NCI-H2227 (cell line): ENCODE measurements at regions not wholly inside any gene's neighbourhood (a gene's known extent, or its start where the extent isn't known, plus 50 kb on each side); places are given as distances from the start of the nearest gene placed in this dataset.
A peak's percentile ranks its signal among the peaks of the same experiment; 100 is the strongest.

Experiments used
- DNase-seq: peaks from one replicate; lab custom pipeline; 2025; ENCODE audit not compliant: unreplicated experiment; lab: John Stamatoyannopoulos, UW

DNA sequence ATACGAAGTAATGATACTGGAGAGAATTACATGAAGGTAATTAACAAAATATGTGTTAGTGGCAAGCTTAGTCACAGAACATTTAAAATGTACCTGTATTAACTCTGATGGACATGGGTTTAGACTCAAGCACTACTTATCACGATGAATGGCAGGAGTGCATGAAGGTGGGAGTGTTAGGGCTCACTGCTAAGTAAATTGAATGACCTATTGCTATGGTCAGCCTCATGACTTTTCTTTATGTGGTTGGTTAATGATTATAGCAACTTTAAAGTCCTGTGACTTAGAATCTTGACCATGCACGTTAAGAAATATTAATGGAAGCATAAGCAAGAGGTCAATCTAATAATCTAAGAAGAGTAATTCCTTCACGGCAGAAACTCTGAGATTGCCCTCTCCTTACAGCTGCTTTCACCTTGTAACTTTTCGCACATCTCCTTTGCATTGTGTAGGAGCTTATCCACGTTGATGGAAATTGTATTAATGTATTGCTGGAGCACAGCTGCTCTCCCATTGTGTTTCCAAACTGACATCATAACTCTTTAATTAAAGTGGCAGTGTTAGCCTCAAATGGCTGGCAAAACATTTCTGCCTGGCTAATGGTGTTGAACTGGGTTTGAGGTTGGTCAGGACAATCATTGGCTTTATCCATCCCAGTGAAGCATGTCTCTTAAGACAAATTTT is 114.5 kb downstream of the RXFP2 start:
- peak; percentile 5 for DNase-seq

DNA sequence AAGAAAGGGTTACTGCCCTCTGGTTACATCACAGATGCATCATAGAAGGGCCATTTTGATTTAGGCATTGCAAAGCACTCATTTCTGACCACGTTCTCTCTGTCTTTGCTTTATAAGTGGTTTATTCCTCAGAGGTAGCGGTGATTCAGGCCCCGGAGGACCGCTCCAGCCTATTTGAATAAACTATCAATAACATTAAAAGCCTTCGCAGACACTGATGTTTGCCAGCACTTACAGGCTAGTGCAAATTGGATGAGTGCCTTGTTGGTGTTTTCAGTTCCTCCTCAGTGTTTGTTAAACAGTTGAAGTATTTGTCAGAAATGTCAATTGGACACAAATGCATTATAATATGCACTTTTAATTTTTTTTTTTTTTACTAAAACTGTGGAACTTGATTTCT is 120.2 kb downstream of the RXFP2 start:
- peak; percentile 49 for DNase-seq

DNA sequence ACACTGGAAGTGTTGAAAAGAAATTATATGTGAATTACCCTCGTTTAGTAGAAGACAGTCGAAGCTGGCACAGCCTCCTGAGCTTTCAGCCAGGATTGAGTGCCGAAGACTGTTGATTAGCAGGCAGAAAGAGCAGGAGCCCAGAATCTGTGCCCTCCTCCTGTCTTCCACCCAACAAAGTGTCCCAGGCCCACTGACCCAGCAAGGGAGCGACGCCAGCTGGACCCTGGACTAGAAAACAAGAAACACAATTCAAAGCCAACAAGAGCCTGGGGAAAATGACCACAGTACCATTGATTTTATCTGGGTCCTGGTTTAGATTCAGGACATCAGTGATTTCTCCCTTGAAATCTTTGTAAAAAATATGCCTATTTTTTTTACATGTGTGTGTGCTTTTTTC is 120.7 kb downstream of the RXFP2 start:
- no peak for DNase-seq

DNA sequence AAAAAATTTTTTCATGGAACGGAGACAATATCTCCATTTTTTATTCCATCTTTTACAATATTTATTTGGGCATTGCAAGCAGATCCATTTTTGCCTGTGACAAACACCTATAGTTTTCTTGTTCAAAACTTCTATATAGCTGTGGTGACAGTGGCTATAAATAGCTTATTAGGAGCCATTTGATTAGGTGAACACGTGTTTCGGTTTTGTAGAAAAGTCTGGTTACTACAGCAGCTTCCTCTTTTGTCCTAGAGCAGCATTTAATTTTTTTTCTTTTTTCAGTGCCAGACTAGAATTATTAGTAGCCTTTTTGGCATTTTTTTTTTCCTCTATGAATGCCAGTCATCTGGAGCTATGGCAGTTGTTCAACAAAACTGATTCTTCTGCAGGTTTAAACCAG is 123.5 kb downstream of the RXFP2 start:
- no peak for DNase-seq

DNA sequence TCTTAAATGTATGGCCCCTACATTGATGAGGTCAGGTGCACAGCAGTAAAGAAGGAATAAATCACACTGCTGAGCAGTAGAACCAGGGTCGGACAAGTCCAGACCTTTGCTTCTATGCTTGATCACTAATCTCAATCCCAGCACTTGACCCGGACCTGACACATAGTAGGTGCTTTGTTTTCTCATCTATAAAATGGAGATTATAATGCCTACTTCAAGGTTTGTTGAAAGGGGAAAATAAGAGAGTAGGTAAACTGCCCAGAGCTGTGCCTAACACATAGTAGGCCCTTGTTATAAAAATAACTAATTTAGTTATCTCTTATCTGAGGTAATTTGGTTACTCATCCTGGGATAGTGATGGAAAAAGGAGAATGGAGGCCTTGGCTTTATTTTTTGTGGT is 125.0 kb downstream of the RXFP2 start:
- DNase-seq, result no peak

DNA sequence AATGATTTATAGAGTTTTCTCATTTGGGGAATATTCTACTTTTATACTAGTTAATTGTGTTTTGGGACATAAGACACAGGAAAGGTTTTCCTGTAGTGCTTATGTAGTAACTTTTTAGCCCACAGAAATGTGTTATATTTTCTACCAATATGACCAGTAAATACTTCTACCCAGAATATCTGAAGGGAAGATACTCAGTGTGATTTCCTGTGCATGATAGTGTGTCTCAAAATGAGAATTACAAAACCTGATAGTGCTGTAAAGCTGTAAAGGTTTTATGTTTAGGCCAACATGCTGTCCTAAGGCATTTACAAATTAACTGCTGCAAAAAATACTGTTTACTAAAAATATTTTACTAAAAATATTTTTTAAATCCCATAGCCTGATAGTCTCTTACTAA is 126.8 kb downstream of the RXFP2 start:
- no peak for DNase-seq

DNA sequence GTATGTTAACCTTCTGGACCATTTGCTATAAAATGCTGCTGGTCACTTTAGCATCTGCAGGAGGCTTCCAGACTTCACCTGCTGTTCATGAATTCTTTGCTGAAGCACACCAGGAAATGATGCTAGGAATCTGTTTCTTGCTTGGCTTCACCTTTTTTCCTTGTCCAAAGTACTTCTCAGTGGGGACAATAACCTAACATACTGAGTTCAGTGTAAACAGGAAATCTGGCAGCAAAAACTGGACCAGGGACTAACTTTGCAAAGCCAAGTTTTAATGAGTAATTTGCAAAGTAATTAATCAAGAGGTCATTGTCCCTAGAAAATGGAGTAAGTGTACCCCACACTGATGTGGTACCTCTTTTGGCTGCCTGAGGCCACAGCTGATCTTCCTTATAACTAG is 128.4 kb downstream of the RXFP2 start:
- no peak for DNase-seq

DNA sequence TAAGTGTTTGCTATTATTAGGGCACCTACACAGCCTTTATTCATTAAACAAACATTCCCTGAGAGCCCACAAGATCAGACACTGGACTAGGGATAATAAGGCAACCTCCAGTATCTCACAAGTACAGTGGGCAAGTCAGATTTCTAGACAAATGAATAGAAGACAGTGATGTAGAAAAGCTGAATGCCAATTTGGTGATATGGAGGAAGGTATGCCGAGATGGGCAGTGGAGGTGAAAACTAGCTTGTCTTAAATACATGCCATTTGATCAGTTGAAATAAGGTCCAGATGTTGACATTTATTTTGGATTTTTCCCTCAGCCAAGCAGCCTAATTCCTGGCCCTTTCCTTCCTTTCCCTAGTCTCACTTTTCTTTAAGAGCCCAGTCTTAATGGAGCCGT is 130.3 kb downstream of the RXFP2 start:
- DNase-seq, result no peak

DNA sequence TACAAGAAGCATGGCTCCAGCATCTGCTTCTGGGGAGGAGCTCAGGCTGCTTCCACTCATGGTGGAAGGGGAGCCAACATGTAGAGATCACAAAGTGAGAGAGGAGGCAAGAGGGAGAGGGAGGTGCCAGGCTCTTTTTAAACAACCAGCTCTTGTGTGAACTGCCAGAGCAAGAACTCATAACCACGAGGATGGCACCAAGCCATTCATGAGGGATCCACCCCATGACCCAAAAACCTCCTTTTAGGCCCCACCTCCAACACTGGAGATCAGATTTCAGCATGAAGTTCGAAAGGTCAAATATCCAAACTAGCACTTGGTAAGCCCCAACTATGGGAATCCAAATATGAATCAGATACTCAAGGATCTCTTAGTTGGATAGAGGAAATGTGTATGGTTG is 131.2 kb downstream of the RXFP2 start:
- DNase-seq, result no peak

DNA sequence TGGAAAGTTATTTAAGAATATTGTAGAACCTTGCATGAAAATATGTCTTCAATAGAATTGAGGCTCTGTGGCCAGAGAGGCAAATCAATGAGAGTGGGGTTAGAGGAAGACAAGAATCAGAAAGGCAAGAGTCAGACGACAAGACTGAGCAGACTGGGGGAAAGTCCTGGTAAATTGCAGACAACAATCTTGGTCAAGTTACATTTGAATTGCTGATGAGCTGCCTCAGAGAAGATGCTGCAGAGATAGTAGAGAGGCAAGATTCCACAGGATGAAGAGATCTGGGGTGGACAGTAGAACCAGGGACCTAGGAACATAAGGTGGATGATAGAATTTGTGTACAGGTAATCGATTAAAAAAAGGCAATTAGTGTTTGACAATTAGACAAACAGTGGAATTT is 133.8 kb downstream of the RXFP2 start:
- no peak for DNase-seq

DNA sequence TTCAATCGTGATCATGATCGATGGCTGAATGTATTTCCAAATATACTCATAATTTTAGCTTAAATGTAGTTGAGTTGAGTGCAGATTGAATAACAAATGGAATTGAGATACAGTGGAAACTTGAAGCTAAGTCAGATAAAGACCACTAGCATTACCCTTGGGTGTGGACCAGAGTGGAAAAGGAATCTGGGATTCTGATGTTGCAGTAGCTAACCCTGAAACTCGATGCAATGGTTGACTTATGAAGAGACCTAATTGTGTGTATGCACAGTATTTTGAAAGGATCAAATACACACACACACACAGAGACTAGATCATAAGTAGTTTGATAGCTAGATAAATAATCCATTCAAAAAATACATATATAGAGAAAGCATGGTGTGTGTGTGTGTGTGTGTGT is 135.8 kb downstream of the RXFP2 start:
- DNase-seq, result no peak

DNA sequence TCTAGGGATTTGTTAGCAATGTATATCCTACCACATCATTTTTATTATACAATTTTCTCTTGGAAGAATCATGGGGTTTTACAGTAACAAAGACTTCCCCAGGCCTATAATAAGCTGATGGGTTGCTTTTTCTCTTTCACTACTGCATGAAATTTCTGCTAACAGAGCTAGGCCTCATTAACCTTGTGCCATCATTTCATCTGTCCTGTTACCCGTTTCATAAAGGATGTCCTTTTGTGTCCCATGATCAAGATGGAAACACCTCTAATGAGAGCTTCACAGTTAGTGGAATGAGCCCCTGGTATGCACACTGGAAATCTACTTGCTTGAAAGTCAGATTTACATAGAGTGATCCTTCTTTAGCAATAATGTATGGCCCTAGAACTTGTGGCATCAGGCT is 138.7 kb downstream of the RXFP2 start:
- DNase-seq, result no peak

DNA sequence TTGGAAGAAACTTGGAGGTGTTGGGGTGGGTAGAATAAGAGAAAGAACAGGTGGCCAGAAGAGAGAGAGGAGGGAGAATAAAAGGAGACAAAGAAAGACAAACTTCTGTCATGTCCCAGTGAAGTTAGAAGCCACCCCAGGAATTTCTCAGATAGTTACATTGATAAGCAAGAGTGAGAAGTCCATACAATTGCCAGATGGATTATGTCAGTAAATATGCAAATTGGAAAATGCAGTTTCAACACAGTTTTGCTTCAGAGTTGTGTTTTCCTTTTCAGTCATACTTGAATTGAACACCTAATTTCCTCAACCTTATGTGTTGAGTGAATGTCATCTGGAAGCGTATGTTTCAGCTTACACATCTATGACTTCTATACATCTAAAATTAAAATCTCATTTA is 139.2 kb downstream of the RXFP2 start:
- no peak for DNase-seq

DNA sequence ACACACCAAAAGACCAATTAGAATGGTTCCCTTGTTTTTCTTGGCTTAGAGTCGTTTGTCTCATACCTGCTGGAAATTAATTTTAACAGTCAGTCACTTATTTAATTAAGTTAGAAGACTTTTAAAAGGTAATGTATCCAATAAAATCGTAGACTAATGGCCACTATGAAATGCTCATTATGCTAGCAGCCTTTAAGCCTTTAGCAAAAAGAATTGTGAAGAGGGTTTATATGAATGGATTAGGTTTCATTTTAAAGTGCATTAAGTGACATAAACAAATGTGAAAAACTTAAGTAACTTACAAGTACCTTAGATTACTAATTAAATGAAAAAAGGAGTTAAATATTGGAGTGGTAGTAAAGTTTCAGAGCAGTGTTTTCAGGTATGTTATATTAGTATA is 139.6 kb downstream of the RXFP2 start:
- DNase-seq, result no peak

DNA sequence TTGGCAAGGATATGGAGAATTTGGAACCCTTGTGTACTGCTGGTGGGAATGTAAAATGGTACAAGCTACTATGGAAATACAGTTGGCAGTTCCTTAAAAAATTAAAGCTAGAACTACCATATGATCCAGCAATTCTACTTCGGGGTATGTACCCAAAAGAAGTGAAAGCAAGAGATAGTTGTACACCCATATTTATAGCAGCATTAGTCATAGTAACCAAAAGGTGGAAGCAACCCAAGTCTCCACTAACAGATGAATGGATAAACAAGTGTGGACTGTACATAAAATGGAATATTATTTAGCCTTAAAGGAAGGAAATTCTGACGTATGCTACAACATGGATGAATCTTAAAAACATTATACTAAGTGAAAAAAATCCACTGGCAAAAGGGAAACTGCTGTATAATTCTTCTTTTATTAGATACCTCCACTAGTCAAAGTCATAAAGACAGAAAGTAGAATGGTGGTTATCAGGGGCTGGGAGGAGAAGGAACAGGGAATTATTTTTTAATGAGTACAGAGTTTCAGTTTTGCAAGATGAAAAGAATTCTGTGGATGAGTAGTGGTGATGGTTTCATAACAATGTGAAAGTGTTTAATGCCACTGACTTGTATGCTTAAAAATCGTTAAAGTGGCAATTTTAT is 141.6 kb downstream of the RXFP2 start:
- DNase-seq, result no peak

DNA sequence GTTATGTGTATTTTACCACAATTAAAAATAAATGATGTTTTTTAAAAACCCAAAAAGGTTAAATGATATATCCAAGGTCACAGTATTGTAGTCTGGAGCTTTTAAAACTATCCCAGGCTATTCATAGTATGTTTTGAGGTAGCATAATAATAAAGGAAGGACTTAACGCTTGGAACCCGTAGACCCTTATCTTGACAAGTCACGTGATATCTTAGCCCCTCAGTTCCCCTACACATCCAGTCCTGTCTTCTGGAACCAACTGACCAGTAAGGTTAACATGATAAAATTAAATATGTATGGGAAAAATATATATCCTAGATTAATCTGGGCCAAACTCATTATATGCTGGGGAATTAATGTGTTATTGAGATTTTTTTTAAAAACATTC is 142.2 kb downstream of the RXFP2 start:
- no peak for DNase-seq

DNA sequence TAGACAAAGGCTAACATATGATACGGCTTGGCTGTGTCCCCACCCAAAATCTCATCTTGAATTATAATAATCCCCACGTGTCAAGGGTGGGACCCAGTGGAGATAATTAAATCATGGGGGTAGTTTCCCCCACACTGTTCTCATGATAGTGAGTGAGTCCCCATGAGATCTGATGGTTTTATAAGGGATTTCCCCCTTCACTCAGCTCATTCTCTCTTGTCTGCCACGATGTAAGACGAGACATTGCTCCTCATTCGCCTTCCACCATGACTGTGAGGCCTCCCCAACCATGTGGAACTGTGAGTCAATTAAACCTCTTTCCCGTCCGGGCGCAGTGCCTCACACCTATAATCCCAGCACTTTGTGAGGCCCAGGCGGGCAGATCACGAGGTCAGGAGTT is 143.5 kb downstream of the RXFP2 start:
- DNase-seq, result no peak

DNA sequence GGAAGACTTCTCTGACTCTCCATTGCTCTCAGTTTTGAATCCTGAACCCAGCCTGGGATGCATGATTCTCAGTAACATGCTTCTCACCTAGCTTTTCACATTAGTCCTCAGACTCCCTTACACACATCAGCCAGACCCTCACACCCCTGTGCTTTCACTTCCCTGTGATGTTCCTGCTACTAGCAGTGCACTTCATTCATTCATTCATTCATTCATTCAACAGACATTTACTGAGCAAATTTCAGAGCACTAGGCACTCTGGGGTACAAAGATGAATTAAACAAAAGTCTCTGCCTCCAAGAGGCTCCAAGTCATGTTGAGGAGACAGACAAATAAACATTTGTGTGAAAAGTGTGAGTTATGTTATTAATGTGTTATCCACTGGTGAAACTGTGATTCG is 145.2 kb downstream of the RXFP2 start:
- DNase-seq, result no peak

DNA sequence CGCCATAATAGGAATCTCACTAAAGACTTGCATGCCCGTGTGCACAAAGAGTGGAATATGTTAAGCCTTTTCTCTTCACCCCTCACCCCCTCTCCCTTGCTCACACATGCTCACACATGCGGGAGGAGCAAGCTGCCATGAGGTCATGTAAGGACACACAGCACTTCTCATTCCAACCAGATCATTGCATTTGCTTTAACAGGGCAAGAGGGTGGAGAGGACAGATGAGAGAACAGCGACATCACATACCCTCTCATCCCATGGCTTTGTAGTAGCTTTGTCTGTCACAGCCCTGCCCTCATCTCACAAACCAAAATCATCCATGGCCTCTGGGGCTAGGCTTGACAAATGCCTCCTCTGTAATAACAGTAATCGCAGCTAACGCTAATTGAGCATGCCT is 145.6 kb upstream of the FRY start:
- DNase-seq, result peak; percentile 91

DNA sequence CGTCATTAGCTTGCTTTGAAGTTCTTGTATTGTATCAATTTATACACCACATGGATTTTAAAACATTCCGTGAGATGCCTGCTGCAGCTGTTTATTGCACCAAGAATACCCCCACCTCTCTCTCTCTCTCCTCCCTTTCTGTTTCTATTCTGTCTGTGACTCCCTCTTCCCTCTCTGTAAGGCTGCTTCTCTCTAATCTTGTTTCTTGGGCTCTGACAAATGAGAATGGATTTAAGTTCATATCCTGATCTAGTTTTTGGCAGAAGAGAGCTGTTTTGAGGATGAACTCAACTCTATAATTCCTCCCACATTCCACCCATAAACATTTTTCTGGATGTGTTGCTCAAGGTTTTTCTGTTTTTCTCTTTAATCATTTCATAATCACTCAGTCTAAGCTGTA is 144.3 kb upstream of the FRY start:
- no peak for DNase-seq

DNA sequence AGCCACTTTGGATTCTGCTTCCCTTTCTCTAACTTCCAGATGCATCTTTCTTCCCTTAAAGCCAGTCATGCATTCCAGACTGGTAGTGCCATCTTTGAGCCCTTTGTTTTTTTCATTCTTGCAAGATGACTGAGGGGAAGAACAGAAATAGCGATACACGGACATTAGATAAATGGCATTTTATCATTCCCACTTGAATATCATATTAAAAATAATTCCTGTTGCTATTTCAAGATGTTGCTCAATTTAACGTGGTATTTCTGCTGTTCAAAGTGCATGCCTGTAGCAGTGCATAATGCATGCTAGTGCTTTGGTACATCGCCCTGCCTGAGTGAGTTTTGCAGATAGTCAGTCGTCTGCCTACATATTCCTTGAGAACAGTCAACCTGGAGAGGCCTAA is 140.6 kb upstream of the FRY start:
- no peak for DNase-seq

DNA sequence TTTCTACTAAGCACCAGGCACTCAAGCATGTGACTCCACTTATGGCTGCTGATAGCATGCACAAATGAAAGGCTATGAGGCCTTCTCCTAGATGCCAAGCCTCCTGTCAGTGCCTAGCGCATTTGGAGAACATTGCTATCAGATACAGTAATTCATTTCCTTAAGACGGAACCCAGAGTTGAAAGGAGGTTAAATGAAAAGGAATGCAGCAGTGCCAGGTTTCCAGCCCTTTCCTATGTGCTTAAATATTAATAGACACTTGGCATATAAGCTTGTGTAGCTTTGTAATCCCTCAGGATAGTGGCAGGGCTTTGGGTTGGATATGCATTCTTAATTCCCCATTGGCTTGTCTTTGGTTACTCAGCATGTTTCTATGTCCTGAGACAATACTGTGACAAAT is 140.1 kb upstream of the FRY start:
- DNase-seq, result no peak

DNA sequence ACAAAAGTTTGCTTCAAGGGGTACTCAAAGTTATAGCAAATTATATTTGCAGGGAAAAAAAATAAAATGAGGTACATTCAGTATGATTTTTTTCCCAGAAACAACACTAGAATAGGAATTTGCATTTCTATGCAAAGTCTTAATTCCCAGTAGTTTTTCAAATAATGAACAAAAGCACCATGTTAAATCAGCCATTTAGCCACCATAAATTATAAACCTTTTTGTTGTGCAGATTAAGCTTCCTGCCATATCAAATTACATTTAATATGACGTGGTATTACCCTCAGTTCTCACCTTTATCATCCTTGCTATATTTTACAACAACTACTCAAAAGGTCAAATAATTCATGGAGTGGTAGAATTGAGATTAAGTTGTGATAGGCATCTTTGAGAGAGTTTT is 136.6 kb upstream of the FRY start:
- DNase-seq, result no peak
